Activated CD4-positive, alpha-beta T cell treated with anti-CD3 and anti-CD28 coated beads, Interleukin-2, amount 50 U/mL, for 1 hour (primary cell): ENCODE measurements at regions not wholly inside any gene's neighbourhood (a gene's known extent, or its start where the extent isn't known, plus 50 kb on each side); places are given as distances from the start of the nearest gene placed in this dataset.

ENCODE experiments used
- DNase-seq: peaks from one replicate; pipeline ENCODE4 v3.0.0-alpha.2; 2020

DNA sequence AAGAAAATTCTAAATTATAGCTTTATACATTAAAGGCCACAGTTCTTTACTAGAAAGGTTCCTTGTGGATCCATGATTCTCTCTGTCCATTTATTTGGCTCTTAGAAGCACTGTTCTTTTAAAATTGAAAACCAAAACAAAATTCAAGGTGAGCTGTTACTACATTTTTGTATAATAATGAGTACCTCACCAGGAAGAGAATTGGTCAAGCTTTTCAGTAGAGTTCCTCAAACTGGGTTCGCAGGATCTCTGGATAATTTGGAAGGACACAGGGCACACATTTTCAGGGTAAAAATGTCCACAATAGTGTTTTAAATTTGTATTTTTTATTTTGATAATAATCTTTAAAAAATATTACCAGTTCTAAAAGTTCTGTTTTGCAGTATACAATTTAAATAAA is 93.0 kb downstream of the PPP1R3A start:
- no peak for DNase-seq

DNA sequence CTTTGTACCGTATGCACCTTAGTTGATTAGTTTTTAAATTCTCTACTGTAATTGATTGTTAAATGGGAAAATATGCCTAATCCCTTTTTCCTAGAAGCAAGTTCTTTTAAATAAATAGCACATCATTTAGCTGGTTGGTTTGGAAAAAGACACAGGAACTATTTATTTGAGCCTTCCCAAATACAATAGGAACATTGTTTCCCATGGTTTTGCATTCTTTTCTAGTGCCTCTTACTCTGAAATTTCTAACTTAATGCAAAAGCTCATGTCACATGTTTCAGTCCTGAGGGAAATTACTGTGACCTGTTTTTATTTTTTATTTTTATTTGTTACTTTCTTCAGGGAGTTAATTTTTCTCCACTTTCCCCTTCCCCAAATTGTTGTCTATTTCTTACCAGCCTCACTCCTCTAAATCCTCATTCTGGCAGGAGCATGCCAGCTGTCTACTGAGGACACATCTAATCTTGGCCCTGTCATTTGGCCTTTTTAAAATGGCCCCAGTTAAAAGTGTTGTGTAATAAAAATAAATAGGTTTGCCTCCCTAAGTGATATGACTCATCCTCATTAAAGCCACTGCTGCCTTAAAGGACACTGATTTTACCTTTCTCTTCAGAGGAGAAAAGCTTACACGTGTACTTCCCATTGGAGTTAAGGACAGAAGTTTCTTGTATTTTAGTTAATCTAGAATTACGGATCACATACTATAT is 94.5 kb downstream of the PPP1R3A start:
- no peak for DNase-seq

DNA sequence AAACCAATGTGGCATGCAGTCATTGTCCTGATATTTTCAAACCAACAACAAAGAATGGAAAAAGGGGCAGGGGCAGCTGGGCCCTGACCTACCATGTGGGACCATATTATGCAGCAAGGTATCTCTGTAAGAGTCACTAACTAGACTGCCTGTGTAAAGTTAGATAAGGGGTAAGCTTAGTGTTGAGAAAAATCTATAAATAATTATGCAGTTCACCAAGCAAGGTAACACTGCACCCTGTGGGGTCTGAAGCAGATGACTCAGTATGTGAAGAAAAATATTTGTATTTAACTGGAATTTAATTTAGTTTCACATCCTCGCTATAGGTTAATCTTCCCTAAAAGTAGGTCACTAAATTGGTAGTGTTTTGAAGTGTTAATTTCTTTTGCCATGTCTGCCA is 99.3 kb downstream of the PPP1R3A start:
- DNase-seq = no peak

DNA sequence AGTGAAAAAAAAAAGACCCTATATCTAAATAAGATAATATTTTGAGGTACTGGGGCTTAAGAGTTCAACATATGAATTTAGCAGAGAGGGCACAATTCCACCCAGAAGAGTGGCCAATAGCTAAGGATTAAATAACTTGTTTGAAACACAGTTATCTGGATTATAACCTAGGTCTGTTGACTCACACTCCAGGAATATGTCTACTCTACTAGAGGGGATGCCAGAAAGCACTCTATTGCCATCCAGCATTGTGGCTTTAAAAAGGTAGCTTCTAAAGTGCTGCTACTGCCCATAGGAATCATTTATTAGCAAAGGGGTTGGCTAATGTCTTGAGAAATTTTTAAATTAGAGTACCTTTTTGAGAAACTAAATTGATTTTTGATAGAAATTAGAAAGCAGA is 102.2 kb downstream of the PPP1R3A start:
- DNase-seq = no peak

DNA sequence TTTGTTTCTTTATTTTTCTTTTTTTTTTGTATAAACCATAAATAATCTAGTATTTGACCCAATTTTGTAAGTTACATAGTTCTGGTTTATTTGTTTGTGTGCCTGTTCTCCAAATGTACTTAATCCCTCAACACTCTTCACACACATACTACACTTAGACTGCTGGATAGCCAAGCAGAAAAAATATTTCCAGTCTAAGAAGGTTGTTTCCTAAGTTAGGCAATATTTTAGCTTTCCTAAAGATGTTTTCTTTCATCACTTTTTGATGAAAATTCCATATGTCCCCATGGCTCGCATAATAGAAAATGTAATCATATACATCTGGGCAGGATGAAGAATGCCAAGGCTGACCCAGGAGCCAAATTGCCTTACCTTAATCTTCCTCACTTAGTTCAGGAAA is 105.3 kb downstream of the PPP1R3A start:
- no peak for DNase-seq

DNA sequence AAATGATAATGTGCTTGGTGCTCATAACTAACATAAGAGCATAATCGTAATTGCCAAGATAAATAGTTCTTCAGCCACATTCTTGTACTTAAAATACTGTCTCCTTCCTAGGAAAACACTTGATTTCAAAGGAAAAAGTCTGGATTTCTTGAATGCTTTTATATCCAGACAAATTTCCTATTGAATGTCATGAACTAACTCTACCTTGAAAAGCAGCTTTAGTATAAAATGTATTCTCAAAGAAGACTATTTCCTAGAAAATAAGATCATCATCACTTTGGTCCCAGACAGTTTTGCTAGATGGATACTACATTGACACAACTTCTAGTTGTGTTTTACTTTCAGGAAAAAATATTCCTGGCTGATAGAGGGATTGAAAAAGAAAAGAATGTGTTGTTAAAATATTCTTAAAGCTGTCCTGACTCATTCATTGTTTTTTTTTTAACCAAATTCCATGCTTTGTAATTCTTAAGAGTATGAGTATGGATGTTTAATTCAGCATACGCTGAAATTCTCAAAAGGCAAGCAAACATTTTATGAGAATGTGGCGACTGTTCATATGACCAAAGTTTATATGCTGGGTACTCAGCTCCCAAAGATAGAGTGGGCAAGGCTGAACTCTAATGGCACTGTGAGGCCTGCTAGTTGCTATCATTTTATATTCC is 106.1 kb downstream of the PPP1R3A start:
- DNase-seq = no peak

DNA sequence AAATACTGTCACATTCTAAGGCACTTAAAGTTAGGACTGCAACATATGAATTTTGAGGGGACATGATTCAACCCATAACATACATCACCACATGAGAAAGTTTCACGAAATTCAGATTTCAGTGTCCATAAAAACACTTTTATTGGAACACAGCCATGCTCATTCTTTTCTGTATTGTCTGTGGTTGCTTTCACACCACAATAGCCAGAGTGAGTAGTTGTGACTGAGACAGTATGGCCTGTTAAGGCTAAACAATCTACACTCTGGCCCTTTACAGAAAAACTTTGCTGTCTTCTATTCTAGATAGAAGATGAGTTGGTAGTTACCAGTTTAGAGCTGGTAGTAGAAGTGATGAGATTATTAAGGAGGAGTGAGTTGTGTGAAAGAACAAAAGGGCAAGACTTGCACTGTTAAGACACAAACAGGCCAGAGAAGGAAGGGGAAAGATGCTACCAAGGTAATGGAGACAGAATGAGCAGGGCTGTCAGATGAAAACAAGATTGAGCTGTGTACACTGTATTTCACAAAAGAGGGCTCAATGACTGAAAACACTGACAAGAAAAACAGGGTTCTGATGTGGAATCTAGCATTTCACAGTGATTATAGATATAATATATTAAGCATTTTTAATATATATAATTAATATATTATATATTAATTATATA is 108.6 kb downstream of the PPP1R3A start:
- no peak for DNase-seq

DNA sequence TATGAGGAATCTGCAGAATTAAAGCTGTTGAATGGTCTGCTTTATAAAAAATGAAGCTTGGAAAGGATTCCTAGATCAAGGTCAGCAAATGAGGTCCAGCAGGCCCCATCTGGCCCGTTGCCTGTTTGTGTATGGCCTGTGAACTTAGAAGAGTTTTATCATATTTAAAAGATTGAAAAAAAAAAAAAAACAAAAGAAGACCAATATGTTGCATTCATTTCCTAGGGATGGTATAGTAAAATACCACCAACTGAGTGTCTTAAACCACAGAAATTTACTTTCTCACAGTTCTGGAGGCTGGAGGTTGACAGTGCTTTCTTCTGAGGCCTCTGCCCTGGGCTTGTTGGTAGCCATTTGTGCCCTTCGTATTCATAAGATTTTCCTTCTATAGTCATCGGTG is 109.2 kb downstream of the PPP1R3A start:
- DNase-seq = no peak

DNA sequence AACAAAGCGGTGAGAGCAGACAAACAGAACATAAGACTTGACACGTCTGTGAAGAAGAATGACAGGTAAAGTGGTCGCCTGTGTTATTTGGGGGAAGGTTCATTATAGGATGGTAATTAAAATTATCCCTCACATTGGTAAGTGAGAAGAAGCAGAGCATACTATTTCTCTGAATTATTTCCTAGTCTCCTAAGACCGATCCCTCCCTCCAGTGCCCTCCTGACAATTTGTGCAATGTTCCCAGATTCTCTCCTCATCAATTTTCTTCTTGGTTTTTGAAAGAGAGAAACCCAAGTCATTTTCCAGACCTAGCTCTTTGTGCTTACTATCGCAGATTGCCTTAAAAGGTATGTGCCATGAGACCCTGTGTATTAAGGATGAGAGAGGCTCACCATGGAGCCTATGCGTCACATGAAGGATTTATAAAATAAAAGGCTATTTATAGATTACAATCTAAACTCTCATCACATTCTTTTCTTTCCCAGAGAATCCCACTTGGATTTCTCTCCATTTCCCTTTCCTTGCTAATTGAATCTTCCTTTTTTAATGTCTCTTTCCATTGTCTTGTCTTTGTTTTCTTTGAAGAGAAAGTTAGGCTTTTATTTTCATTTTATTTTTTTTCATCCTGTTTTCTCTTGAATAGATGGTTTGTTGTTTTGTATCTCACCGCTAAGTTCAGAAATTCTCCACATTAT is 112.0 kb downstream of the PPP1R3A start:
- no peak for DNase-seq

DNA sequence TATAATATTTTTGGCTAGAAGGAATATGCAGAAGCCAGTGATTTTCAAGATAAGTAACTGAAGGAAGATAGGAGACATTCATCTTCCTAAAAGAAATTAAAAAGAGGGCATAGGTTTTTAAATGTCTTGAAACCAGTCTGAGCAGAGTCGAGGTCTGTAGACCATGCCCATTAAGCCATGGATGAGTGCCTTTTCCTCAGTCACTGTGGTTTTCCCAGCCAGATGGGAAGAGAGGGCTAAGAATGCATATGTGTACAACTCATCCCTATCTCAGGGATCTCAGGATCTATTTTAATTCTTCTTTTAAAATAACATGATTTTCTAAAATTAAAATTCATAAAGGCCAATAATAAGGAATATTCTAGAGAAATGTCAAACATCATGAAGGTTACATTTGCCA is 112.8 kb downstream of the PPP1R3A start:
- DNase-seq = no peak

DNA sequence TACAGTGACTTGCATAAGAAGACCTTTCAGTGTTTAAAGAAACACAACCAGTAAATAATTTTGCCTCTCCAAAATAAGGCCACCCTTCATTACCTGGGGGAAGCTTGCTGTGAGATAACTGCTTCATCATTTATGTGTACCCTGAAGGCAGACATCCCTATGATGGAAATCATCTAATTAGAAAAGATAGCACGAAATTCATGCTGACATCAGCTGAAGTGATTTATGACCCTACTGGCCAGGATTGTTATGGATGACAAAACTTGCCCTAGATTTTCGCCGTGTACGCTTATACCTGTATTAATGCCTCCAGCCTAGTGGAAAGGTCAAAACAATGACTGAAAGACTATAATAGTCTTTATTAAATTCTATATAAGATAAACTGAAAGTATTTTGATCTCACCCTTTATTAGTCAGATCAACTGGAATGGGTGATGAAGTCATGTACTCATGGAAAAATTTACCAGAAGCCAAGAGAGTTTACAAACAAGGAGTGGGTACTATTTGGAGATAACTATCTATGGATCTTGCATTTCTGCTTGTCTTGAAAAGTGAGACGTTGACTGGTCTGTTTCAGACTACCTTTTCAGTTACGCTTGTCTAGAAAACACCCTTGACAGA is 114.2 kb downstream of the PPP1R3A start:
- DNase-seq = no peak

DNA sequence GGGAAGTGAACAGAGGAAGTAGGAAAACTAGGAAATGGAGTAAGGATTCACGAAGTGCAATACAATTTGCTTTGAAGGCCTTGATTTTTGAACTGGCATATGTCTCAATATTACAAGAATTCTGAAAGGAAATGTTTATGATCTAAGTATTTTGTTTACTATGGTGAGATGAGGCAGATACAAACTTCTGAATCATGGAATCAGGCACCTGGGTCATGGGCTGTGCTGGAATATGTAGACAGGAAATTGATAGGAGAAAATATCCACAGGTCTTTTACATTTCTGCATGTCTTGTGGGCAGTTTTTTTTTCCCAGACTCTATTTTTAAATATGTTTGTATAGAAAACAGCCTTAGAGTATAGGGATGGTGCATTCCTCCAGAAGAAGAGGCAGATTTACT is 117.1 kb downstream of the PPP1R3A start:
- DNase-seq = no peak

DNA sequence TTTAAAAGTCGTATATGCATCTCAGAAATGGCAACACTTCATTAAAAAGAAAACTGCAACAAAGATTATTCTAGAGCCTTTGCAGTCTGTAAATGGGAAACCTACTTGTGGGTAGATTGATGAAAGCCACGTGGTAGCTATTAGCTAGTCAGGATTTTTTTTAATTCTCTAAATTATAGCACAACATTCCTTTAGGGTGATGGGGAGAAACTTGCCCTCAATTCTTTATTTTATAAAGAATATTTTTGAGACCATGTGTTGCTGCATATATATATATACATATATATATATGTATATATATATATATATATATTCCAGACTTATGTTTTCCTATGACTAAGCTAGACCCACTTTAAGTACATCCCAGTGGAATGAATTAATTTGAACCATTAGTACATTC is 118.0 kb downstream of the PPP1R3A start:
- DNase-seq = no peak

DNA sequence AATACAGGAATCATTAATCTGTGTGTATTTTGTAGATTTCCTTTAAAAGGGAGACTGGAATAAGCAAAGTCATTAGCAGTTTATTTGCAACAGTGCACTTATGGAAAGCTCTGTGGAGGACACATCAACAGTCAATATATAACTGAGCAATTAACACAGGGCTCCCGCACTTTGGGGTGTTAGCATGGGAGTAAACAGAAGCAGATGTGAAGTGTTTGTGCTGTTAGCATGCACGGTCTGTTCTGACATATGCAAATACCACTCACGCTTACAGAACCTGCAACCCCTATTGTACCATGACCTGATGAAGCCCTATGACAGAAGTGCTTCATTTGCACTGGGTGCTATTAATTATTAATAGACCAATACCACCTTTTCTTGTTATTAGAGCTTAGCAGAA is 118.9 kb downstream of the PPP1R3A start:
- DNase-seq = no peak

DNA sequence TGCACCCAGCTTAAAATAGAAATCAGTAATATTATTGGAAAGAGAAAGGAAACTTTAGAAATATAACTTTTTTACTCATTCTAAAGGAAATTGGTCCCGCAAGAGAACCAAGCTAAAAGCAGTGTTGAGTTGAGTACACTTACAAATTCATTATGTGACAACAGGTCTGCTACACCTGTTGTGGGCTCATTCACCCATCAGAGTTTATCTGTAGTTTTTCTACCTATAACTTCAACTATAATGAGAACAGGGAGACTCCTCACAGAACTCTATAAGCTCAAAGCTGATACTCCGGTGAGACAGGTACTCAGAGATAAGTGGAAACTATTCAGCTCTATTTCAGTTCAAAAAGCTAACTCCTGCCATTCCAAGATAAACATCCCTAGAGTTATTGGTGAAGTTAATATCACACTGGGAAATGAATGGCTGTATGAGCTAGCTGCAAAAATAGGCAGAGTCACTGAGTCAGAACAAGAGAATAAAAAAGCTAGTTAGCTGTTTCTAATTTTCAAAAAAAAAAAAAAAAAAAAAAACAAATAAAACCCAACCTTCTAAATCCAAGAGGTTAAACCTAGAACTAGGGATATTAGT is 121.3 kb downstream of the PPP1R3A start:
- DNase-seq = no peak

DNA sequence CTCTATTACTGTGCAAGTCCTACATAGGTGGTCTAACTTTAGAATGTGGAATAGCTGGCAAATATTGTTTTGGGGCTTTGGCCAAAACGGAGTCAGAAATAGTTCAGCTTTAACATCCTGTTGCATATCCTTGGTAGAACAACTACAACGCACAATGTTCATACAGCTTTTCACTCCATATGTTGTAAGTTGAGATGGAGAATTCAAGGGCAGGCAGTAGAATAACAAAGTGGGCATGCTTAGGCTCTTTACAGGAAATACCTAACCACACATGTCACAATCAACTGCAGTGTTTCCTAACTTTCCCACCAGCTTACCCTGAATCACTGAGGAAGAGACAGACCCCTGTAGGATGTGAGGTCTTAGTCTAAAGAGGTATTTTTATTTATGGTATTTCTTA is 122.3 kb downstream of the PPP1R3A start:
- no peak for DNase-seq

DNA sequence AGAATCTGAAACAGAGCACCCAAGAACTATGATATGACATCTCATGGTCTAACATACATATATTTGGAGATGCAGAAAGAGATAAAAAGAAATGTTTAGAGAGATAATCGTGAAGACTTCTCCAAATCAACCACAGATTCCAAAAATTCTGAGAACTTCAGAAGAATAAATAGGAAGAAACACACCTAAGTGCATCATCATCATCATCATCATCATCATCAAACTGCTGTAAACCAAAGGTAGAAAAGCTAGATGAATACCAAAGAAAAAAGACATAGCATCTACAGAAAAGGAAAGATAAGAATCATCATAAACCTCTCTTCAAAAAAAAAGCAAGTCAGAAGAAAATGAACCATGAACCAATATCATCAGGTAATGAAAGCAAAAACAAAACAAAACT is 124.2 kb downstream of the PPP1R3A start:
- no peak for DNase-seq

DNA sequence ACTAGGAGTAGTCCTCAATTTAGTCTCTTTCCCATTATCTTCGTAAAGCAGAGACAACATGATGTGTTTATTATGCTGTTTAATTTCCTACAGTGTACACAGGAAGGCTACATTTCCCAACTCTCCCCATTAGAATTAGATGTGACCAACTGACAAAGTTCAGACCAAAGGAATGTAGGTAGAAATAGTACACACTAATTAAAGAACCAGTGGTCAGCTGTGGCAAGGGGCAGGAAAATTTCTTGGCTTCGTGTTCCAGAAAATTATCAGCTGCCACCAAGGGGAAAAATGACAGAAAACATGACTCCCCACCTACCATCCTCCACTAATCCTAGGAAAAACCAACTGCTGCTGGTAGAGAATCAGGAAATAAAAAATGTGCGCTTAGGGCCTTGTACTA is 125.6 kb downstream of the PPP1R3A start:
- no peak for DNase-seq

DNA sequence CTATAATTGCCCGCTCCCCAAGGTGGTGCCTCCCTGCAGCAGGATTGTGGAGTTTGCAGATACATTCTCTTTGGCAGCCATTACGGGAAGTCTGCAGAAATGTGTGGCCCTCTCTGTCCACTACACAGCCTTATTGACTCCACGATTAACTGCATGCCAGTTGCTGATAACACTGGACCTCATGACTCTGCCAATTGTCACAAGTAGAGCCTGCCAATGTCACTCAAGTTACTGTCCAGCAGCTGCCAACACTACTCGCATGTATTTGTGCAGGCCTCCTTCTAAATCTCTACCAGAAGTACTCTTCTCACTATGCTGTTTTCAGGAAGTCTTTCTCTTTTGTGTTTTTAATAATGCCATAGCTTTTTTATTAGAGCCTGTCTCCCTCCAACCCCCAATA is 128.8 kb downstream of the PPP1R3A start:
- DNase-seq = no peak

DNA sequence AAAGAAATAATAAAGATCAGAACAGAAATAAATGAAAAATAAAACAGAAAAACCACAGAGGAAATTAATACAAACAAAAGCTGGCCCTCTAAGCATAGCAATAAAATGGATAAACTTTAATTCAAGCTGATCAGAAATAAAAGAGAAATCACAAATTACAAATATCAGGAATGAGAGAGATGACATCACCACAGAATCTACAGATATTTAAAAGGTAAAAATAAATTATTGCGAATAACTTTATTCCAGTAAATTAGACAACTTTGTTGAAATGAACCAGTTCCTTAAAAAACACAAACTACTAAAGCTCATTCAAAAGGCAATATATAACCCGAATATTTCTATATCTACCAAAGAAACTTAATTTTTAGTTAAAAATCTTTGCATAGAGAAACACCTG is 131.7 kb downstream of the PPP1R3A start:
- DNase-seq = no peak

DNA sequence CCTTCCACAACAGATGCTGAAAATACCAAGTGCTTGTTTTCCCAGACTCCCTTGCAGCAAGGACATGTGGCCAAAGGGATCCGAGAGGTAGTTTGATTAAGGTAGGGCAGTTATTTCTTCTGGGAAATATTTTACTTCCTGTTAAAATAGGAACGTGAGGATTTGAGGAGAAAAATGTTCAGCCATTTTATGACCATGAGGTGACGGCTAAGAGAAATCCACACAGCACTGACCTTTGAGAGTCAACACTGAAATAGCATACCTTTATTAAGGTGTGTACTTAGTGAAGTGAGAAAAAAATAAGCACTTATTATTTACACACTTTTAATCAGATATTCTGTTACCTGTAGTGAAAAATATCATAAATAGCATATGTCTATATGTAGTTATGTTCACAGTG is 133.9 kb downstream of the PPP1R3A start:
- DNase-seq = no peak

DNA sequence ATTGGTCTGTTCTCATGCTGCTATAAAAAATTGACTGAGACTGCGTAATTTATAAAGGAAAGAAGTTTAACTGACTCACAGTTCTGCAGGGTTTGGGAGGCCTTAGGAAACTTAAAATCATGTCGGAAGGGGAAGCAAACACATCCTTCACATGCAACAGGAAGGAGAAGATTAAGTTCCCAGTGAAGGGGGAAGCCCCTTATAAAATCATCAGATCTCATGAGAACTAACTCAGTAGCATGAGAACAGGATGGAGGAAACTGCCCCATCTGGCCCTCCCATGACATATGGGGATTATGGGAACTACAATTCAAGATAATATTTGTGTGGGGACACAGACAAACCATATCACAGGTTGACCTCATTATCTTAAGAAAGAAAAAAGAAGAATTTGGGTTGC is 134.5 kb downstream of the PPP1R3A start:
- DNase-seq = no peak

DNA sequence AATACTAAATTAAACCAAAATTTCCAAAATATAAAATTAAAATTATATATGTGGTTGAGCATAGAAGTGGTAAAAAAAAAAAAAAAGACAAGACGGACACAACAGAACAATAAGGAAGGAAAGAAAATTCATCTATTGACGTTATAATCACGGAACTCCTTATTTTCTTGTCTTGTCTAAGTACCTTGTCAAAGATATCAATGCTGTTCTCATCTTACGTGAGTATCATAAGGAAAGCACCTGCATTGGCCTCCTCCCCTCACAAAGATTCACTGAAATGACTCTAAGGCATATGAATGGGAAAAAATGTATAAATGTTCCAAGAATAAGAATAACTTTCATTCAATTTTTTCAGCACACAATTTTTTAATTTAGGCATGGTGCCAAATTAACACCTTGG is 135.4 kb downstream of the PPP1R3A start:
- no peak for DNase-seq
